ENCODE measurements at regions not wholly inside any gene's neighbourhood (a gene's known extent, or its start where the extent isn't known, plus 50 kb on each side); places are given as distances from the start of the nearest gene placed in this dataset.

- peaks cover 4% of the 10 kb centered on the region for H3K9me3 ChIP-seq (ENCODE audit: low read depth, low read length, poor library complexity, severe bottlenecking)
- POLR2A ChIA-PET (ENCODE audit: low non-redundant PET): no interaction called here
- no peak for TF ChIP-seq EZH2 (IDR thresholded peaks at IDR 0.05; ENCODE audit: borderline replicate concordance, low read depth, low read length, poor library complexity, severe bottlenecking)
- TF ChIP-seq CTCF (conservative IDR thresholded peaks at IDR 0.05; ENCODE audit: low read depth, low read length): no peak
- no peak overlapping the region for H3K27ac ChIP-seq (ENCODE audit: low read depth, low read length, poor library complexity, severe bottlenecking)
- no peaks in the 10 kb centered on the region for H3K27me3 ChIP-seq (replicated peaks; ENCODE audit: insufficient read depth, low read depth, low read length, poor library complexity)
- H3K4me1 ChIP-seq (ENCODE audit: insufficient read depth, low read length, poor library complexity, severe bottlenecking): no peaks in the 10 kb centered on the region
- no peak for DNase-seq (ENCODE audit: low spot score)
- no peak overlapping the region for H3K4me3 ChIP-seq (ENCODE audit: low read depth, low read length, poor library complexity, severe bottlenecking)
- no TSS peak for BruUV-seq (replicated peaks)
- CTCF ChIA-PET: no interaction called here
- intact Hi-C loops (cut with micrococcal nuclease; ENCODE audit: unreplicated experiment): no loop called here
- H3K36me3 ChIP-seq (ENCODE audit: insufficient read depth, low read length, poor library complexity, severe bottlenecking): no peaks in the 10 kb centered on the region
Measured at GRCh38 chr17:13922885-13923284, 146.4 kb upstream of the COX10 start.

- CTCF ChIA-PET: no interaction called here
- BruUV-seq (replicated peaks): no TSS peak
- intact Hi-C loops (cut with micrococcal nuclease; ENCODE audit: unreplicated experiment): no loop called here
- no peak for DNase-seq (ENCODE audit: low spot score)
- Histone ChIP-seq H3K36me3 (ENCODE audit: insufficient read depth, low read length, poor library complexity, severe bottlenecking) (no peaks in the 10 kb centered on the region), H3K4me3 (ENCODE audit: low read depth, low read length, poor library complexity, severe bottlenecking) (no peak overlapping the region), H3K4me1 (ENCODE audit: insufficient read depth, low read length, poor library complexity, severe bottlenecking) (no peaks in the 10 kb centered on the region), H3K9me3 (ENCODE audit: low read depth, low read length, poor library complexity, severe bottlenecking) (peaks cover 4% of the 10 kb centered on the region), H3K27me3 (replicated peaks; ENCODE audit: insufficient read depth, low read depth, low read length, poor library complexity) (no peaks in the 10 kb centered on the region), H3K27ac (ENCODE audit: low read depth, low read length, poor library complexity, severe bottlenecking) (no peak overlapping the region)
- POLR2A ChIA-PET (ENCODE audit: low non-redundant PET): no interaction called here
- TF ChIP-seq EZH2 (IDR thresholded peaks at IDR 0.05; ENCODE audit: borderline replicate concordance, low read depth, low read length, poor library complexity, severe bottlenecking): no peak
- no peak for TF ChIP-seq CTCF (conservative IDR thresholded peaks at IDR 0.05; ENCODE audit: low read depth, low read length)
Measured at GRCh38 chr17:13925579-13925978, 143.7 kb upstream of the COX10 start.

DNA sequence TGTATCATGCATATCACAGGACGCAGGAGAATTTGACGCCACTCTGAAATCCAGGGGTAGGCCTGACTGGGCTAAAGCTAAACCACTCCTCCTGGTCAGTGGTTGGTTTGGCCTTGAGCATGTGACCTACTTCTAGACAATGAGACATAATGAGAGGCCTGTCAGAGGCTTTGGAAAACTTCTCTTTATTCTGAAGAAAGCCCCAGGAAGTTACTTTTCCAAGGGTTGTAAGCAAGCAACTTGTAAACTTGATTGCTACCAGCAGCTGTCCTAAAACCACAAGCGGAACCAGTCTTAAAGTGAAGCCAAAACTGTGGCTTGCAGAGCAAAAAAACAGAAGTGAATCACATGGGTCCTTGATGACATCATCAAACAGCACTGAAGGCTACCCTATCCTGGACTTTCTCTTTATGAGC is 138.2 kb upstream of the COX10 start:
- CTCF ChIA-PET: no interaction called here
- TF ChIP-seq EZH2 (IDR thresholded peaks at IDR 0.05; ENCODE audit: borderline replicate concordance, low read depth, low read length, poor library complexity, severe bottlenecking) (no peak), CTCF (conservative IDR thresholded peaks at IDR 0.05; ENCODE audit: low read depth, low read length) (no peak)
- Histone ChIP-seq H3K36me3 (ENCODE audit: insufficient read depth, low read length, poor library complexity, severe bottlenecking) (no peaks in the 10 kb centered on the region), H3K27me3 (replicated peaks; ENCODE audit: insufficient read depth, low read depth, low read length, poor library complexity) (no peaks in the 10 kb centered on the region), H3K4me3 (ENCODE audit: low read depth, low read length, poor library complexity, severe bottlenecking) (no peak overlapping the region), H3K4me1 (ENCODE audit: insufficient read depth, low read length, poor library complexity, severe bottlenecking) (no peaks in the 10 kb centered on the region), H3K9me3 (ENCODE audit: low read depth, low read length, poor library complexity, severe bottlenecking) (peaks cover 4% of the 10 kb centered on the region), H3K27ac (ENCODE audit: low read depth, low read length, poor library complexity, severe bottlenecking) (no peak overlapping the region)
- POLR2A ChIA-PET (ENCODE audit: low non-redundant PET): no interaction called here
- DNase-seq (ENCODE audit: low spot score): no peak
- intact Hi-C loops (cut with micrococcal nuclease; ENCODE audit: unreplicated experiment): no loop called here
- BruUV-seq (replicated peaks): no TSS peak

Measured in A673 (cell line).